T-helper 2 cell treated with Interferon-gamma antibody and Interleukin-4, amounts not matched to agents 100 ng/mL and 5 ng/mL, for 36 hours (primary cell): ENCODE measurements at regions not wholly inside any gene's neighbourhood (a gene's known extent, or its start where the extent isn't known, plus 50 kb on each side); places are given as distances from the start of the nearest gene placed in this dataset.
"Not testable (repeated sequence)": the region's sequence is repeated elsewhere in the genome, so short reads cannot be mapped to it uniquely, and the experiment has no call there.

ENCODE experiments used
- intact Hi-C: fragments of 100-400 bp; cut with micrococcal nuclease; formaldehyde crosslinking; loops from one replicate; pipeline ENCODE4 v1.15.1; 2023

GRCh38 chr9:22216730-22217172 lies 207.6 kb upstream of the CDKN2B start:
- intact Hi-C loops = loop anchor here (10.0 kb wide), 1 partner anchor 72 kb away; no protein-coding TSS in a partner anchor

- intact Hi-C loops = loop anchor here (10.0 kb wide), 1 partner anchor 72 kb away; no protein-coding TSS in a partner anchor
Measured at GRCh38 chr9:22217254-22217653, 208.1 kb upstream of the CDKN2B start.

GRCh38 chr9:22225856-22226255 lies 216.8 kb upstream of the CDKN2B start:
- intact Hi-C loops = not testable (repeated sequence)

GRCh38 chr9:22227986-22228385 lies 218.6 kb upstream of the DMRTA1 start:
- intact Hi-C loops = no loop called here

GRCh38 chr9:22228542-22228941 lies 218.1 kb upstream of the DMRTA1 start:
- intact Hi-C loops = no loop called here

GRCh38 chr9:22229069-22229468 lies 217.6 kb upstream of the DMRTA1 start:
- intact Hi-C loops = no loop called here

GRCh38 chr9:22231309-22231708 lies 215.3 kb upstream of the DMRTA1 start:
- intact Hi-C loops = not testable (repeated sequence)

- intact Hi-C loops = no loop called here
Measured at GRCh38 chr9:22232971-22233370, 213.7 kb upstream of the DMRTA1 start.

- intact Hi-C loops = loop anchor here (1.0 to 2.0 kb wide), 2 partner anchors 29 to 228 kb away; partner anchors contain the start of gene CDKN2B
Measured at GRCh38 chr9:22237497-22238363, 208.9 kb upstream of the DMRTA1 start.

GRCh38 chr9:22238809-22239684 lies 207.6 kb upstream of the DMRTA1 start:
- intact Hi-C loops = loop anchor here (1.0 to 2.0 kb wide), 5 partner anchors 30 to 437 kb away; partner anchors contain the start of genes CDKN2B and MTAP

- intact Hi-C loops = loop anchor here (1.0 to 5.0 kb wide), 3 partner anchors 120 to 248 kb away; partner anchors contain the start of genes CDKN2A and CDKN2B-AS1
Measured at GRCh38 chr9:22240619-22241018, 206.0 kb upstream of the DMRTA1 start.

- intact Hi-C loops = loop anchor here (2.0 to 5.0 kb wide), 2 partner anchors 120 to 249 kb away; partner anchors contain the start of genes CDKN2A and CDKN2B-AS1
Measured at GRCh38 chr9:22241024-22241423, 205.6 kb upstream of the DMRTA1 start.

- intact Hi-C loops = loop anchor here (2.0 to 5.0 kb wide), 2 partner anchors 121 to 249 kb away; partner anchors contain the start of genes CDKN2A and CDKN2B-AS1
Measured at GRCh38 chr9:22241611-22242010, 205.0 kb upstream of the DMRTA1 start.

- intact Hi-C loops = loop anchor here (1.0 to 5.0 kb wide), 3 partner anchors 208 to 431 kb away; partner anchors contain the start of genes CDKN2A and CDKN2B-AS1
Measured at GRCh38 chr9:22244139-22245011, 202.2 kb upstream of the DMRTA1 start.

GRCh38 chr9:22255337-22255736 lies 191.3 kb upstream of the DMRTA1 start:
- intact Hi-C loops = no loop called here

- intact Hi-C loops = no loop called here
Measured at GRCh38 chr9:22256381-22256780, 190.2 kb upstream of the DMRTA1 start.

- intact Hi-C loops = no loop called here
Measured at GRCh38 chr9:22257026-22257816, 189.4 kb upstream of the DMRTA1 start.

- intact Hi-C loops = no loop called here
Measured at GRCh38 chr9:22265038-22265437, 181.6 kb upstream of the DMRTA1 start.

- intact Hi-C loops = no loop called here
Measured at GRCh38 chr9:22265534-22265933, 181.1 kb upstream of the DMRTA1 start.

GRCh38 chr9:22274477-22274876 lies 172.1 kb upstream of the DMRTA1 start:
- intact Hi-C loops = no loop called here
